GM10248 (cell line): ENCODE measurements at regions not wholly inside any gene's neighbourhood (a gene's known extent, or its start where the extent isn't known, plus 50 kb on each side); places are given as distances from the start of the nearest gene placed in this dataset.

ENCODE experiments used
- CTCF ChIA-PET: fragments of 300-600 bp; sonication (Branson Sonifier 250); formaldehyde crosslinking; extraction: SDS; loops from one replicate; lab custom pipeline; 2021; ENCODE audit warnings: antibody characterized with exemption; lab: Yijun Ruan, JAX
- POLR2A ChIA-PET: fragments of 350-650 bp; sonication (Branson Sonifier 250); formaldehyde crosslinking; extraction: SDS; loops from one replicate; lab custom pipeline; 2020; ENCODE audit warnings: antibody characterized with exemption; lab: Yijun Ruan, JAX
- DNase-seq: peaks from one replicate; pipeline ENCODE4 v3.0.0; 2012; ENCODE audit errors: extremely low spot score
- CTCF ChIP-seq: IDR thresholded peaks from 2 replicates; pipeline ENCODE4 v1.5.1; 2012; ENCODE audit warnings: mild to moderate bottlenecking, low read depth; ENCODE audit errors: extremely low read depth, missing control alignments, control extremely low read depth

- DNase-seq: no peak
- CTCF ChIA-PET: interaction anchor here (1.0 kb wide), 2 partner anchors 12 to 35 kb away, joined by 3 read pairs; no protein-coding TSS in a partner anchor
- TF ChIP-seq CTCF: no peak
- POLR2A ChIA-PET: no interaction called here
Observed at GRCh38 chr4:62394766-62395165, 1194.6 kb downstream of the ADGRL3 start.

GRCh38 chr4:62387808-62388207 lies 1187.7 kb downstream of the ADGRL3 start:
- no peak for TF ChIP-seq CTCF
- ChIA-PET POLR2A (no interaction called here), CTCF (no interaction called here)
- no peak for DNase-seq

- ChIA-PET CTCF (no interaction called here), POLR2A (no interaction called here)
- TF ChIP-seq CTCF: no peak
- no peak for DNase-seq
Observed at GRCh38 chr4:62377700-62378099, 1177.6 kb downstream of the ADGRL3 start.

- ChIA-PET CTCF (no interaction called here), POLR2A (no interaction called here)
Observed at GRCh38 chr4:62377245-62377644, 1177.1 kb downstream of the ADGRL3 start.

GRCh38 chr4:62366939-62367338 lies 1166.8 kb downstream of the ADGRL3 start:
- ChIA-PET CTCF (no interaction called here), POLR2A (no interaction called here)
- no peak for TF ChIP-seq CTCF
- no peak for DNase-seq

More at GRCh38 chr4:62377245-62377644, 1177.1 kb downstream of the ADGRL3 start:
- no peak for DNase-seq
- TF ChIP-seq CTCF: no peak

- DNase-seq: no peak
- CTCF ChIA-PET: interaction anchor here (1.5 kb wide), 1 partner anchor 10 kb away, joined by 3 read pairs; no protein-coding TSS in a partner anchor
- POLR2A ChIA-PET: no interaction called here
- TF ChIP-seq CTCF: no peak
Observed at GRCh38 chr4:62360156-62360545, 1160.0 kb downstream of the ADGRL3 start.
